Activated CD4-positive, alpha-beta memory T cell treated with anti-CD3 and anti-CD28 coated beads, Interleukin-2, amount 10 ng/mL, durations not matched to agents 7 days and 5 days (primary cell): ENCODE measurements at regions not wholly inside any gene's neighbourhood (a gene's known extent, or its start where the extent isn't known, plus 50 kb on each side); places are given as distances from the start of the nearest gene placed in this dataset.
"Not testable (repeated sequence)": the region's sequence is repeated elsewhere in the genome, so short reads cannot be mapped to it uniquely, and the experiment has no call there.

Source experiments
- CTCF ChIA-PET: fragments of 350-600 bp; sonication (Branson Sonifier 250); formaldehyde crosslinking; loops from one replicate; lab custom pipeline; 2021; ENCODE audit warnings: antibody characterized with exemption, inconsistent platforms; lab: Charles Lee
- POLR2A ChIA-PET: fragments of 350-600 bp; sonication (Branson Sonifier 250); formaldehyde crosslinking; loops from one replicate; lab custom pipeline; 2021; ENCODE audit warnings: antibody characterized with exemption; lab: Charles Lee
- DNase-seq: peaks from one replicate; pipeline ENCODE4 v3.0.0-alpha.2; 2020
- H3K27ac Mint-ChIP-seq: one replicate; pipeline ENCODE4 v1.8.0; 2021; ENCODE audit warnings: mild to moderate bottlenecking, mixed read lengths
- H3K27me3 Mint-ChIP-seq: one replicate; pipeline ENCODE4 v1.8.0; 2021; ENCODE audit warnings: mixed read lengths
- H3K36me3 Mint-ChIP-seq: one replicate; pipeline ENCODE4 v1.8.0; 2021; ENCODE audit warnings: low read depth, mixed read lengths
- H3K4me1 Mint-ChIP-seq: one replicate; pipeline ENCODE4 v1.8.0; 2021; ENCODE audit warnings: mixed read lengths
- H3K4me3 Mint-ChIP-seq: one replicate; pipeline ENCODE4 v1.8.0; 2021; ENCODE audit warnings: mild to moderate bottlenecking, mixed read lengths
- H3K9me3 Mint-ChIP-seq: one replicate; pipeline ENCODE4 v1.8.0; 2021; ENCODE audit warnings: mixed read lengths

DNA sequence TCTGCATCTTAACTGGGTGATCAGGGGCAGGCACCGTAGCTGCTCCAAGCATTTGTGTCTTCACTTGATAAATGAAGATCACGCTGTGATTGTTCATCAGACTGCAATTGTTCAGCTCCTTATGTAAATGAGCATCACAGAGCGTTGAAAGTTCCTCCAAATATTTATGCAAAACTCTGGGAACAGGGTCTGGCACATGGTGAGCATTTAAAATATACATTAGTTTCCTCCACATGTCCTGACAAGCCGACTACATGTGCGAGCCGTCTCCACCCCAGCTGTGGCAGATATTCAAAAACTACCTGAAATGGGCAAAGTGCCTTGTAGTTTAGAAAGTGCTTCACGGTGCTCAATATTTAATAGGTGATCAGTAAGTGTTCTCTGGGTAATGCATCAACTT is 175.1 kb upstream of the ID2 start:
- Mint-ChIP-seq H3K36me3 (peaks cover 27% of the 10 kb centered on the region), H3K9me3 (peaks cover 25% of the 10 kb centered on the region), H3K4me1 (peaks cover 15% of the 10 kb centered on the region), H3K4me3 (no peak overlapping the region), H3K27me3 (peaks cover 2% of the 10 kb centered on the region), H3K27ac (no peak overlapping the region)
- ChIA-PET CTCF (interaction anchor here (1.3 to 1.5 kb wide), 2 partner anchors 18 to 38 kb away, joined by 3 read pairs; no protein-coding TSS in a partner anchor), POLR2A (interaction anchor here (0.7 kb wide), 1 partner anchor 18 kb away, joined by 3 read pairs; no protein-coding TSS in a partner anchor)
- DNase-seq, result no peak

DNA sequence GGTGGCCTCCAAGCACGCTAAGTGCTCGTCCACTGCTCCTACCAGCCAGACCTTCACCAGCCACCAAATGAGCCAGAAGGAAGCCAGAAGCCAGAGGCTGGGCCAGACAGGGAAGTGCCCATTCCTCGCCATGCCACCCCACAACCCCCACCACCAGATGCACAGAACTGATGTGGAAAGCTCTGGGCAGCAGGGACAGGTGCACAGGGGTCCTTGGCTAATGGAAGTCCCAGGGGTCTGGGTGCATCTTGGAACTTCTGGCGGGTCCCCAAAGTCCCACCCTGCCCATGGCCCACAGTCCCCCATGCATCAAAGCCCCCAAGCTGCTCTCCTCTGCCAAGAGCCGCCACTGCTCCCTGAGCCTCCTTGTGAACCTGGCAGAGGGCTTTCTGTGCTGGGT is 173.1 kb upstream of the ID2 start:
- H3K27me3 Mint-ChIP-seq, result no peaks in the 10 kb centered on the region
- POLR2A ChIA-PET, result interaction anchor here (1.5 kb wide), 1 partner anchor 20 kb away, joined by 6 read pairs; no protein-coding TSS in a partner anchor
- no peak overlapping the region for H3K27ac Mint-ChIP-seq
- DNase-seq, result no peak
- peaks cover 34% of the 10 kb centered on the region for H3K4me1 Mint-ChIP-seq
- CTCF ChIA-PET, result no interaction called here
- peaks cover 44% of the 10 kb centered on the region for H3K36me3 Mint-ChIP-seq
- no peak overlapping the region for H3K4me3 Mint-ChIP-seq
- peaks cover 31% of the 10 kb centered on the region for H3K9me3 Mint-ChIP-seq

- H3K36me3 Mint-ChIP-seq, result peaks cover 53% of the 10 kb centered on the region
- POLR2A ChIA-PET, result interaction anchor here (0.6 to 1.5 kb wide), 2 partner anchors 21 to 172 kb away, joined by 3 to 6 read pairs; partner anchors contain the start of gene ID2
- H3K4me1 Mint-ChIP-seq, result peaks cover 42% of the 10 kb centered on the region
- no peak for DNase-seq
- CTCF ChIA-PET, result no interaction called here
- H3K27ac Mint-ChIP-seq, result no peak overlapping the region
- peaks cover 36% of the 10 kb centered on the region for H3K9me3 Mint-ChIP-seq
- H3K27me3 Mint-ChIP-seq, result no peaks in the 10 kb centered on the region
- no peak overlapping the region for H3K4me3 Mint-ChIP-seq
Observed at GRCh38 chr2:8509621-8510020, 172.2 kb upstream of the ID2 start.

- H3K27ac Mint-ChIP-seq, DNase-seq, H3K4me3 Mint-ChIP-seq, CTCF ChIA-PET, H3K27me3 Mint-ChIP-seq: not testable (repeated sequence)
- Mint-ChIP-seq H3K4me1 (peaks cover 47% of the 10 kb centered on the region), H3K36me3 (peaks cover 55% of the 10 kb centered on the region), H3K9me3 (peaks cover 37% of the 10 kb centered on the region)
- POLR2A ChIA-PET, result interaction anchor here (0.6 to 1.2 kb wide), 2 partner anchors 12 to 172 kb away, joined by 3 read pairs; partner anchors contain the start of gene ID2
Observed at GRCh38 chr2:8510055-8510454, 171.8 kb upstream of the ID2 start.

DNA sequence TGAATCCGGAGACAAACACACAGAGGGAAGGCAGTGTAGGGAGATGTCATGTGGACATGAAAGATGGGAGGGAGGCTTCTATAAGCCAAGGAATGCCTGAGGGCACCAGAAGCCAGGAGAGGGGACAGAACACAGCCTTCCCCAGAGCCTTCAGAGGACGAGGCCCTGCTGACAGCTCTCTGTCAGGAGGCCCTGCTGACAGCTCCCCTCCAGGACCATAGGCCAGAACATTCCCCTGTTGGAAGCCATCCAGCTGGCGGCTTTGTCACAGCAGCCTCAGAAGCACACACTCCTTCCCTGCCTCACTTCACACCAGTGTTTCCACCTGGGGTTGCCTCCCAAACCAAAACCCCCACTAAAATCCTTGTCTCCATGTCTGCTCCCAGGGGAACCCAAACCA is 171.3 kb upstream of the ID2 start:
- POLR2A ChIA-PET, result interaction anchor here (1.0 to 1.2 kb wide), 3 partner anchors 12 to 33 kb away, joined by 3 read pairs; no protein-coding TSS in a partner anchor
- CTCF ChIA-PET, result no interaction called here

DNA sequence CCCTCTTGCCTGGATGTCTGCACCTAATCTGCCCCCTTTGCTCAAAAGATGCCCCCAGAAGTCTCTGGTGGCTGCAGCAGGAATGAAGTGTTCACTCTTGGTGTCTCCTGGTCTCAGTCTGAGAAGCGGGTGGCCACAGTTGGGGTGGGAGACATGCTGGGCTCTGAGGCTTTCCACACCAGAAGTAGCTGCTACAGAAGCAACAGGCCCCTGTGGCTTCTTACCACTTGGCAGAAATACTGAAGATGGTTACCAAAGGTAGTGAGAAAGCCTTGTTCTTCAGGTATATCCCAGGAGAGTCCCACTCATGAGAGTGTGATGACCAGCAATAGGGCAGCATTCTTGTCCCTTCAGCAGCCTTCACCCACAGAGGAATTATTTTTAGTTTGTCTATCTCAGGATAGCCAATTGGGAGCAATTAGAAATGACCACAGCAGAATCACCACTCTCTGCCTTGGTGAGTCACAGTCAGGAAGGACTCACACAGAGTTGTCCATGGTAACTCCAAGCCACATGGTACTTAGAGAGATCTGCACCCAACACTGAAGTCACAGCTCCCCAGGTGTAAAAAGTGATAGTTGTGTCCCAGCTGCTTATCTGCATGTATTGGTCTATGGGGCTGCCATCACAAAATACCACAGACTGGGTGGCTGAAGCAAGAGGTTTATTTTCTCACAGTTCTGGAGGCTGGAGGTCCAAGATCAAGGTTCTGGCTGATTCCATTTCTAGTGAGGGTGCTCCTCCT is 169.8 kb upstream of the ID2 start:
- peak overlapping the region; percentile 61 for H3K27ac Mint-ChIP-seq
- H3K36me3 Mint-ChIP-seq, result peaks cover 55% of the 10 kb centered on the region
- no peak overlapping the region for H3K4me3 Mint-ChIP-seq
- peaks cover 57% of the 10 kb centered on the region for H3K4me1 Mint-ChIP-seq
- CTCF ChIA-PET, result no interaction called here
- POLR2A ChIA-PET, result interaction anchor here (0.9 to 3.6 kb wide), 2 partner anchors 12 to 31 kb away, joined by 4 to 22 read pairs; no protein-coding TSS in a partner anchor
- DNase-seq, result no peak
- no peaks in the 10 kb centered on the region for H3K27me3 Mint-ChIP-seq
- H3K9me3 Mint-ChIP-seq, result peaks cover 34% of the 10 kb centered on the region

More for the DNA sequence above, 171.3 kb upstream of the ID2 start:
- Mint-ChIP-seq H3K27ac (no peak overlapping the region), H3K4me3 (no peak overlapping the region), H3K27me3 (no peaks in the 10 kb centered on the region), H3K9me3 (peaks cover 37% of the 10 kb centered on the region), H3K36me3 (peaks cover 55% of the 10 kb centered on the region), H3K4me1 (peaks cover 47% of the 10 kb centered on the region)
- no peak for DNase-seq

DNA sequence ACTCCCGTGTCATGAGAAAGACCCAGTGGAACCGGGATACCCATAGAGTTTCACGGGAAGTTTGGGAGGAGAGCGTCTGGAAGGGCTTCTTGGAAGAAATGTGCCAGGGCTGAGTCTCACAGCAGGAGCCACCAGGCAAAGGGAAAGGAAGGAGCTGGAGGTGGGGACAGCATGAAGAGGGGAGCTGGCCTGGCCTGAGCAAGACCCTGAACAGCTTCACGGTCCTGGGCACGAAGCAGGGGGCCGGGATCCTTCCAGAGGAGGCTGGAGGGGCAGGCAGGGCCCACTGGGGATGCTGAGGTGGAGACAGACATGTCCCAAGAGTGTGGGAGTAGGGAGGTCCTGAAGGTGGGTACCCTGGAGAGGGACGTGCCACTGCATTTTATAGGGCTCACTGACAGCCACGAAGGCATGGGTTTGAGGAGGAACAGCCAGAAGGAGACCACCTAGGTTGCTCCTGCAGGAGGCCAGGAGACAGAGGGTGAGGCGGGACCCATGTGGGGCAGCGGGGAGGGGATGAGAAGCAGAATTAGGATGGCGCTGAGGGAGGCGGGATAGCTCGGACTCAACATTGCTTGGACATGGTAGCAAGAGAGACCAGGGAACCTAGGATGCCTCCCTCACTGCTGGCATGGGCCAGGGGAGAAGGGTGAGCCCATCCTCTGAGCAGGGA is 168.1 kb upstream of the ID2 start:
- Mint-ChIP-seq H3K4me1 (peaks cover 60% of the 10 kb centered on the region), H3K36me3 (peaks cover 50% of the 10 kb centered on the region), H3K27me3 (no peaks in the 10 kb centered on the region), H3K4me3 (no peak overlapping the region), H3K27ac (peak overlapping the region; percentile 89), H3K9me3 (peaks cover 29% of the 10 kb centered on the region)
- POLR2A ChIA-PET, result interaction anchor here (0.7 to 3.9 kb wide), 11 partner anchors 10 to 788 kb away, joined by 3 to 57 read pairs (median 12); partner anchors contain the start of gene ID2
- CTCF ChIA-PET, result interaction anchor here (0.6 to 1.5 kb wide), 3 partner anchors 25 to 677 kb away, joined by 3 to 4 read pairs (median 3); no protein-coding TSS in a partner anchor
- no peak for DNase-seq

DNA sequence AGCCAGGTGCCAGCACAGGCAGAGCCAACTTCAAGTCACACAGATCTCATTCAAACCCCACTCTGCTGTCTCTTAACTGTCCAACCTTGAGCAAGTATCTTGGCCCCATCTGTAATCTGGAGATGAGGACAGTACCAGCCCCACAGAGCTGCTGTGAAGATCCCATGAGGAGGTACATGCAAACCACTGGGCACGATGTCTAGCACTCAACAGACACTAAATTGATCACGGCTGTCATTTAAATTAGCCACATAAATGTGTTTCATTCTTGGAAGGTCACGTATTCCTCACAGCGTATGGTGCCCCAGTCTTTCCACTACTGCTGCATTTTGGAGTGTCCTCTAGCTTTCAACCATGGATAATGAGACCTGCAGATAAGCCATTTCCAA is 167.6 kb upstream of the ID2 start:
- Mint-ChIP-seq H3K4me3 (peak overlapping the region; percentile 41), H3K9me3 (peaks cover 25% of the 10 kb centered on the region), H3K4me1 (peaks cover 65% of the 10 kb centered on the region), H3K27me3 (no peaks in the 10 kb centered on the region), H3K36me3 (peaks cover 47% of the 10 kb centered on the region), H3K27ac (peak overlapping the region; percentile 89)
- ChIA-PET POLR2A (interaction anchor here (0.7 to 3.9 kb wide), 12 partner anchors 10 to 788 kb away, joined by 3 to 57 read pairs (median 12); partner anchors contain the start of gene ID2), CTCF (interaction anchor here (0.6 to 3.4 kb wide), 6 partner anchors 25 to 768 kb away, joined by 3 to 12 read pairs (median 3); no protein-coding TSS in a partner anchor)
- no peak for DNase-seq

DNA sequence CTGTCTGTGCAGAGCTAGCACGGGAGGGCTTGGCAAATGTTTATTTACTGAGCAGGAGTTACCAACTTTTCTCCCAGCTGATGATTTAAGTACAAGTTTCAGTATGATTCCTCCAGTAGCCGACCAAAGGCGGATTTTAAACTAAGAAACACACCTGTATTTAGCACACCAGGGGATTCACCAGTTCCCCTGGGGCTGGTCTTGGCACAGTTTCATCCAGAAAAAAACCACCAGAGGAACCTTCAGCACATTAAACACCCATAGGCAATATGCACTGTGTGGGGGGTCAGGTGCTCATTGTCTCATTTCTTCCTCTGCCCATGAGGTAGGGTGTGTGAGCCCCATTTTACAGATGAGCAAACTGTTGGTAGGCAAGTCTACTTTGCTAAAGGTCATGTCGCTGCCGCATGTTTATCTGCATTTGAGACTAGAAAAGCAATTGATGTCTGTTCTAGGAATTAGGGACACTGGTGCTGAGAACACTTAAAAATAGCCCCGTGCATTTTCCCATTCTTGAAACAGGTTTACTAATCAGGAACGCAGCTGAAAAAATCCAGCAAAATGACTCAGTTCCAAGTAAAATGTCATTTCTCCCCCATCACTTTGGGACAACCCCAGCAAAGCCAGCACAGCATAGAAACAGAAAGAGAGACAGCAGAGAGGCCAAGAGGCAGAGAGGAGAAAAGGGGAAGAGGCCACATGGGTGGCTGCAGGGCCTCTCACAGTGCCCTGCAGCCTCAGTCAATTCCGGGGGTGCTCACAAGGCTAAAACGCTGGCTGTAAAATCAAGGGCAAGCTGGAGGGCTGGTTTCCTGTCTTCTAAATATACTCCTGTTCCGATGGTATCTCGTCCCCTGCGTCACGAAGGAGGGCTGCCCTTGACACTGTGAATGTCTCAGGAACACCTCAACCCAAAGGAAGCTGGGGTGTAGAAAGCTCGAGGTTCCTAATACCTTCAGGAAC is 166.8 kb upstream of the ID2 start:
- Mint-ChIP-seq H3K4me3 (peak overlapping the region; percentile 41), H3K9me3 (peaks cover 17% of the 10 kb centered on the region), H3K36me3 (peaks cover 39% of the 10 kb centered on the region), H3K27me3 (no peaks in the 10 kb centered on the region), H3K27ac (peak overlapping the region; percentile 89), H3K4me1 (peaks cover 73% of the 10 kb centered on the region)
- ChIA-PET POLR2A (interaction anchor here (0.7 to 3.9 kb wide), 16 partner anchors 9 to 789 kb away, joined by 3 to 57 read pairs (median 7); partner anchors contain the start of gene ID2), CTCF (interaction anchor here (0.6 to 3.4 kb wide), 8 partner anchors 14 to 769 kb away, joined by 3 to 12 read pairs (median 3); no protein-coding TSS in a partner anchor)
- DNase-seq, result peak; percentile 77

- H3K36me3 Mint-ChIP-seq, result peaks cover 34% of the 10 kb centered on the region
- no peaks in the 10 kb centered on the region for H3K27me3 Mint-ChIP-seq
- peak overlapping the region; percentile 8 for H3K4me3 Mint-ChIP-seq
- peaks cover 77% of the 10 kb centered on the region for H3K4me1 Mint-ChIP-seq
- H3K27ac Mint-ChIP-seq, result peak overlapping the region; percentile 89
- ChIA-PET CTCF (interaction anchor here (0.6 to 3.4 kb wide), 4 partner anchors 13 to 41 kb away, joined by 3 to 12 read pairs (median 4); no protein-coding TSS in a partner anchor), POLR2A (interaction anchor here (0.7 to 3.9 kb wide), 16 partner anchors 8 to 790 kb away, joined by 3 to 57 read pairs (median 7); partner anchors contain the start of gene ID2)
- H3K9me3 Mint-ChIP-seq, result peaks cover 12% of the 10 kb centered on the region
- peak; percentile 35 for DNase-seq
Observed at GRCh38 chr2:8515864-8516533, 165.9 kb upstream of the ID2 start.

GRCh38 chr2:8517850-8518498 is 163.9 kb upstream of the ID2 start:
- Mint-ChIP-seq H3K27me3 (no peaks in the 10 kb centered on the region), H3K9me3 (peaks cover 13% of the 10 kb centered on the region), H3K27ac (no peak overlapping the region), H3K4me1 (peaks cover 80% of the 10 kb centered on the region), H3K36me3 (peaks cover 26% of the 10 kb centered on the region), H3K4me3 (no peak overlapping the region)
- CTCF ChIA-PET, result interaction anchor here (2.7 kb wide), 1 partner anchor 26 kb away, joined by 9 read pairs; no protein-coding TSS in a partner anchor
- no peak for DNase-seq
- POLR2A ChIA-PET, result interaction anchor here (0.6 to 8.1 kb wide), 3 partner anchors 20 to 27 kb away, joined by 3 to 46 read pairs (median 3); no protein-coding TSS in a partner anchor
